ENCODE measurements at regions not wholly inside any gene's neighbourhood (a gene's known extent, or its start where the extent isn't known, plus 50 kb on each side); places are given as distances from the start of the nearest gene placed in this dataset.

GRCh38 chrX:148372925-148373324 is 127.5 kb upstream of the AFF2 start:
- TF ChIP-seq POLR2A (IDR thresholded peaks at IDR 0.05) = no peak
- TF ChIP-seq CTCF (IDR thresholded peaks at IDR 0.05) = no peak

Measured in Peyer's patch (tissue), 4 donors.